ENCODE measurements at regions not wholly inside any gene's neighbourhood (a gene's known extent, or its start where the extent isn't known, plus 50 kb on each side); places are given as distances from the start of the nearest gene placed in this dataset.

DNA sequence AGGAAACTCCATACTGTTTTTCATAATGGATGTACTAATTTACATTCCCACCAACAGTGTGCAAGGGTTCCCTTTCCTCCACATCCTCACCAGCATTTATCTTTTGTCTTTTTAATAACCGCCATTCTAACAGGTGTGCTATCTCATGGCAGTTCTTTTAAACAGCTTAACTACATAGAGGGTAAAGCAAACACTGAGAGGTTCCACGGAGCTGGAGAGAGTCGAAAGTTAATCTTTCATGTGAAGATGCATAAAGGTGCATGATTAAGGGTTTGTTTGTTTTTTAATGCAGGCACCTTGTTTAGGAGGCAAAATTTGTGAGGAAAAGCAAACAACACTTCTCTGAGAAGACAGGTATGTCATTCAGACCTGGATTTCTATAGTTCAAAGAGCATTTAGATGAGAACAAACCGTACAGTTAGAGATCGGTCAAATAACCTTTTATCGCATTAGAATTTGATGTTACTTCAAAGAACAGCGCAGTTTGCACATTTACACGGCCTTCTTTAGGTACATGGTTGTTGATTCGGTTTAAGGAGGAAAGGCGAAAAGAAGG lies 193.9 kb downstream of the RBM26 start:
- TF ChIP-seq, protein P1, sequence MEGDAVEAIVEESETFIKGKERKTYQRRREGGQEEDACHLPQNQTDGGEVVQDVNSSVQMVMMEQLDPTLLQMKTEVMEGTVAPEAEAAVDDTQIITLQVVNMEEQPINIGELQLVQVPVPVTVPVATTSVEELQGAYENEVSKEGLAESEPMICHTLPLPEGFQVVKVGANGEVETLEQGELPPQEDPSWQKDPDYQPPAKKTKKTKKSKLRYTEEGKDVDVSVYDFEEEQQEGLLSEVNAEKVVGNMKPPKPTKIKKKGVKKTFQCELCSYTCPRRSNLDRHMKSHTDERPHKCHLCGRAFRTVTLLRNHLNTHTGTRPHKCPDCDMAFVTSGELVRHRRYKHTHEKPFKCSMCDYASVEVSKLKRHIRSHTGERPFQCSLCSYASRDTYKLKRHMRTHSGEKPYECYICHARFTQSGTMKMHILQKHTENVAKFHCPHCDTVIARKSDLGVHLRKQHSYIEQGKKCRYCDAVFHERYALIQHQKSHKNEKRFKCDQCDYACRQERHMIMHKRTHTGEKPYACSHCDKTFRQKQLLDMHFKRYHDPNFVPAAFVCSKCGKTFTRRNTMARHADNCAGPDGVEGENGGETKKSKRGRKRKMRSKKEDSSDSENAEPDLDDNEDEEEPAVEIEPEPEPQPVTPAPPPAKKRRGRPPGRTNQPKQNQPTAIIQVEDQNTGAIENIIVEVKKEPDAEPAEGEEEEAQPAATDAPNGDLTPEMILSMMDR (IDR thresholded peaks at IDR 0.05): no peak
- TF ChIP-seq EZH2 (IDR thresholded peaks at IDR 0.05; ENCODE audit: borderline replicate concordance, insufficient read depth, low read depth, low read length, poor library complexity, severe bottlenecking): no peak
